GM06990 (cell line): ENCODE measurements at regions not wholly inside any gene's neighbourhood (a gene's known extent, or its start where the extent isn't known, plus 50 kb on each side); places are given as distances from the start of the nearest gene placed in this dataset.

Source experiments
- DNase-seq: peaks from one replicate; pipeline ENCODE4 v3.0.0-alpha.2; 2011; ENCODE audit not compliant: insufficient read length; ENCODE audit errors: extremely low read depth
- H3K27me3 ChIP-seq: replicated peaks from 2 replicates; pipeline ENCODE4 v1.6.0; 2011; ENCODE audit warnings: low read length; ENCODE audit not compliant: control insufficient read depth, insufficient read depth
- H3K36me3 ChIP-seq: 2 replicates; pipeline ENCODE4 v1.5.1; 2011; ENCODE audit warnings: low read length; ENCODE audit not compliant: control insufficient read depth, insufficient read depth
- H3K4me3 ChIP-seq: replicated peaks from 2 replicates; pipeline ENCODE4 v1.5.1; 2011; ENCODE audit warnings: low read depth, mild to moderate bottlenecking, control low read depth, low read length
- CTCF ChIP-seq: IDR thresholded peaks from 2 replicates; pipeline ENCODE4 v1.5.1; 2011; ENCODE audit warnings: low read length, control low read depth, mild to moderate bottlenecking, inconsistent platforms; ENCODE audit not compliant: insufficient read depth, poor library complexity, severe bottlenecking

- DNase-seq, result no peak
- peak; percentile 4 for TF ChIP-seq CTCF
- Histone ChIP-seq H3K27me3 (no peaks in the 10 kb centered on the region), H3K4me3 (no peak overlapping the region), H3K36me3 (no peaks in the 10 kb centered on the region)
Observed at GRCh38 chr3:152695840-152696239, 139.1 kb upstream of the P2RY1 start.

GRCh38 chr3:152696962-152697361, 138.0 kb upstream of the P2RY1 start:
- no peak for TF ChIP-seq CTCF
- DNase-seq, result no peak
- Histone ChIP-seq H3K27me3 (no peaks in the 10 kb centered on the region), H3K36me3 (no peaks in the 10 kb centered on the region), H3K4me3 (no peak overlapping the region)

GRCh38 chr3:152703245-152703890, 131.6 kb upstream of the P2RY1 start:
- DNase-seq, result no peak
- H3K4me3 ChIP-seq, result no peak overlapping the region
- H3K27me3 ChIP-seq, result no peaks in the 10 kb centered on the region
- no peak for TF ChIP-seq CTCF
- H3K36me3 ChIP-seq, result no peaks in the 10 kb centered on the region

- H3K27me3 ChIP-seq, result no peaks in the 10 kb centered on the region
- DNase-seq, result peak; percentile 17
- H3K4me3 ChIP-seq, result peak overlapping the region; percentile 25
- H3K36me3 ChIP-seq, result no peaks in the 10 kb centered on the region
- no peak for TF ChIP-seq CTCF
Observed at GRCh38 chr3:152706991-152707713, 127.8 kb upstream of the P2RY1 start.

- Histone ChIP-seq H3K36me3 (no peaks in the 10 kb centered on the region), H3K27me3 (no peaks in the 10 kb centered on the region), H3K4me3 (no peak overlapping the region)
- no peak for TF ChIP-seq CTCF
- no peak for DNase-seq
Observed at GRCh38 chr3:152709659-152710058, 125.3 kb upstream of the P2RY1 start.
